SK-MEL-5 (cell line): ENCODE measurements at regions not wholly inside any gene's neighbourhood (a gene's known extent, or its start where the extent isn't known, plus 50 kb on each side); places are given as distances from the start of the nearest gene placed in this dataset.

ENCODE experiments used
- DNase-seq: peaks from one replicate; pipeline ENCODE4 v3.0.0-alpha.2; 2016; ENCODE audit warnings: low read depth, low spot score
- in situ Hi-C: cut with HindIII; loops from 2 replicates; pipeline ENCODE4 v1.10.0; 2016; ENCODE audit warnings: low sequenced_read_pairs, high pct_unique_total_duplicates, low pct_unique_long_range_greater_than_20kb

DNA sequence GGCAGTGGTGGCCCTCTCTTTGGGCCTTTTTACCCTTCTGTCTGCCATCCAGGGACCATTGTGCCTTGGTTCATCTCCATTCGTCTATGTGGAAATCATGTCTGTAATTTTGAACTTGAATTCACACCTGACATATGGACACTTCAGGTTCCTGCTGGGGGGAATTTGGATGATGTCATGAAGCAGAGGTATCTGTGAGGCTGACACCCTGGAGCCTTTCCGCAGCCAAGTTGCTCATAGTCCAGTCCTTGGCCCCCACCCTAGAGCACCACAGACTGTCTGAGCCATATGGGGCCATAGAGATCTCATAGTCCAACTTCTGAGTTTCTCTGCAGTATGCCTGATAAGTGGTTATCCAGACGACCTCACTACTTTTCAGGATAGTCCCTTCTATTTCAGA, 147.7 kb upstream of the CACNA1E start:
- DNase-seq = no peak
- in situ Hi-C loops = no loop called here

GRCh38 chr1:181341026-181341632, 142.2 kb upstream of the CACNA1E start:
- no peak for DNase-seq
- in situ Hi-C loops = no loop called here

DNA sequence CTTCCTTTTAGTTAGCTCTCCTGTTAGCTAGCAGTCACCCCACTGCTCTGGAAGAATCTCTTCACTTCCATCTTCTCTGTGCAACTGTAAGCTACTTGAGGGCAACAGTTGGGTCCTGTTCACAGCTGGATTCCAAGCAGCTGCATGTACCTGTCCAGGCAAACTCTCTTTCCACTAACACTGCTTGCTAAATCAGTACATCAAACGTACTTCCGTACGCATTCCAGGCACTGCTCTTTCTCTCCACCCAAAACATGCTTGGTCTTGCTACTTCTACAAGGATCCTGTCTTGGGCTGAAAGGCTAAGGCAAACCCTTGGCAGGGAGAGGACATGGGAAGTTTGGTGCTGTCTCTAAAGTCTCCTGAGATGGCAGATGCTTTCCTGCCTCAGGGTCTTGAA, 139.2 kb upstream of the CACNA1E start:
- in situ Hi-C loops = no loop called here
- no peak for DNase-seq

DNA sequence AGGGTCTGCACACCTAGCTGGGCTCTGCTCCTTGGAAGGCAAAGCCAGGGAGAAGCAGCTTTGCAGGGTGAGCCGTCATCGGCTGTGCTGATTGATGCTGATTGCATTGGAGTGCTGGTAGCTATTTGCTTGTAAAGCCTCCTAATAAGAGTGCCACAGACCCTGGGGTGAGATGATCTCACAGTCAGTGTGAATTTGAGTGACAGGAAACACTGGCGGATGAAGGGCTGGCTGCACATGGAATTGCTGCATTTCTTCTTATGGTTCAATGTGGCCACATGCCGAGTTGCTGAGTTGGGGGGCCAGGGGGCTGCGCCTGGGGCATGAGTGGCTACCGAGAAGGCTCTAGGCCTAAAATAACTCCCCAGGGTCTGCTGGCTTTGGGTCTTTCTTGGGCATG, 138.2 kb upstream of the CACNA1E start:
- DNase-seq = no peak
- in situ Hi-C loops = no loop called here

- in situ Hi-C loops = no loop called here
- DNase-seq = no peak
Measured at GRCh38 chr1:181347495-181348390, 135.6 kb upstream of the CACNA1E start.

DNA sequence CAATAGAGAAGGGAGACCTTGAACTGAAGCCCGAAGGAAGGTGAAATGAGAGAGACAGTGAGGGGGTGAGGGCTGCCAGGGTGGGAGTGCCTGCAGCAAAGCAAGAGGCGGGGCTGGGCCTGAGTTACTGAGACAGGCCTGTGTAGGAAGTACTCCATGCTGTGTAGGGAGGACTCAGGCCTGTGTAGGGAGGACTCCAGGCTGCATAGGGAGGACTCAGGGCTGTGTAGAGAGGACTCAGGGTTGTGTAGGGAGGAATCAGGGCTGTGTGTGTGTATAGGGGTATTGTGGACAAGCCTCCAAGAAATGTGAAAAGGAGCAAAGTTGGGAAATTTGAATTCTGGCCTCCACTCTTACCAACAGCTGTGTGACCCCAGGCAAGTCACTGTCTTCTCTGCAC, 133.8 kb upstream of the CACNA1E start:
- no peak for DNase-seq
- in situ Hi-C loops = no loop called here

DNA sequence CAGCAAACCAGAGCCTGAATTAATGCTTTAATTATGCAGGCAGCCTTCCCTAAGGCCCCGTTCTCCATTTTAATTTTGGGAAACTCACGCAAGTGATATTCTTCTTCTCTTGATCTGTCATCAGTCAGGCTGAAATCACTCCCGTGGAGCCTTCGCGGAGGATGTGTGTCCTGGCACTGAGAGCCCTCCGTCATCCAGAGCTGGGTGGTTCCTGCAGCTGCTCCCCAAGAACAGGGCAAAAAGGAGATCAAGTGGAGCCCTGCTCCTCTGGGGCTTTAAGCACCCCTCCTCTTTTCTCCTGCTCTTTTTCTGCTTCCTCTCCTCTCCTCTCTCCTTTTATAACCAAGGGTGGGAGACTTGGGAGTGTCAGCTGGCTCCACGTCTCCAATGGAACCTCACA, 133.2 kb upstream of the CACNA1E start:
- in situ Hi-C loops = no loop called here
- DNase-seq = no peak

DNA sequence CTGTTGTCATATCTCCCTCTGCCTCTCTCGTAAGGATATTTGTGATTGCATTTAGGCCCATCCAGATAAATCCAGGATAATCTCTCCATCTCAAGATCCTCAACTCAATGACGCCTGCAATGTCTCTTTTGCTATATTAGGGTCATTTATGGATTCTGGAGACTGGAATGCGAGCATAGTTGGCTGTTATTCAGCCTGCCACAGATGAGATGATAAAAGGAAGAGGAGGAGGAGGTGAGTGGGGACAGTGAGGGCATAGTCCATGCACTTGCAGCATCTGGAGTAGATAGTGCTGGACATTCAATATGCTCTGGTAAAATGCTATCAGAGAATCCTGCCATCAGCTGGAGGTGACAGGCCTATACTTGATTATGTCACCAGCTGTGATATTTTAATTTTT, 131.6 kb upstream of the CACNA1E start:
- in situ Hi-C loops = no loop called here

DNA sequence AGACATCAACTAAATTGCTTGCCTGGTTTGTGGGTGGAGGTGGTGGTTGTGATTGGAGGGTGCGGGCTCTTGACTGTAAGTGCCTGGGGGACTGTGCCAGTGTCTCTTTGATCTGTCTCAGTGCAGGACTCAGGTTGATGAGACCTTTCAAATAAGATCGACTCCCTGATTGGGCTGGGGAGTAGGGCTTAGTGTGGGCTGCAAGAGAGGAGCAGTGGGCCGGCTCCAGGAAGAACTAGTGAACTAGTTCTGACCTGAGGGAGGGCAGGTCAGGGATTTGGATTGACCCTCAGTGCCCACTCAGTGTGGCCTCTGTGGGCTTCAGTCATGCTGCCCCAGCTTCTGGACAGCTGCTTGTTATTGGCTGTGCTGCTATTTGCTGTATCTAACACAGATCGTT, 130.6 kb upstream of the CACNA1E start:
- DNase-seq = no peak
- in situ Hi-C loops = no loop called here

More for the DNA sequence above, 131.6 kb upstream of the CACNA1E start:
- DNase-seq = no peak

DNA sequence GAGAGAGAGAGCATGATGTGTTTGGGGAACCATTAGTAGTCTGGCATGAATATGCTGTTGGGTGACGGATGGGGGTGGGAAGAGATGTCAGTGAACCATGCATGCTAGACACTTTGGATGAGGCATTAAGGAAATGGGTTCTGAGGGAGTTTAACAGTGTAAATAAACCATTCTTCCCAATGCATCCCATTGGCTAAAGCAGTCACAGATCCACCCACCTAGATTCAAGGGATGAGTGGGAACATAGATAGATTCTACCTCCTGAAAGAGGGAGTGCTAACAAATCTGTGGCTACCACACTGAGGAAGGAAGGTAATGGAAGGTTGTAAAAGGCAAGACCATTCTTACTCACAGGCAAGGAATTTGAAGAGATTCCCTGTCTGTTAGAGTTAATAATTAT, 129.8 kb upstream of the CACNA1E start:
- DNase-seq = no peak
- in situ Hi-C loops = no loop called here

- in situ Hi-C loops = no loop called here
- DNase-seq = no peak
Measured at GRCh38 chr1:181354865-181355264, 128.5 kb upstream of the CACNA1E start.

DNA sequence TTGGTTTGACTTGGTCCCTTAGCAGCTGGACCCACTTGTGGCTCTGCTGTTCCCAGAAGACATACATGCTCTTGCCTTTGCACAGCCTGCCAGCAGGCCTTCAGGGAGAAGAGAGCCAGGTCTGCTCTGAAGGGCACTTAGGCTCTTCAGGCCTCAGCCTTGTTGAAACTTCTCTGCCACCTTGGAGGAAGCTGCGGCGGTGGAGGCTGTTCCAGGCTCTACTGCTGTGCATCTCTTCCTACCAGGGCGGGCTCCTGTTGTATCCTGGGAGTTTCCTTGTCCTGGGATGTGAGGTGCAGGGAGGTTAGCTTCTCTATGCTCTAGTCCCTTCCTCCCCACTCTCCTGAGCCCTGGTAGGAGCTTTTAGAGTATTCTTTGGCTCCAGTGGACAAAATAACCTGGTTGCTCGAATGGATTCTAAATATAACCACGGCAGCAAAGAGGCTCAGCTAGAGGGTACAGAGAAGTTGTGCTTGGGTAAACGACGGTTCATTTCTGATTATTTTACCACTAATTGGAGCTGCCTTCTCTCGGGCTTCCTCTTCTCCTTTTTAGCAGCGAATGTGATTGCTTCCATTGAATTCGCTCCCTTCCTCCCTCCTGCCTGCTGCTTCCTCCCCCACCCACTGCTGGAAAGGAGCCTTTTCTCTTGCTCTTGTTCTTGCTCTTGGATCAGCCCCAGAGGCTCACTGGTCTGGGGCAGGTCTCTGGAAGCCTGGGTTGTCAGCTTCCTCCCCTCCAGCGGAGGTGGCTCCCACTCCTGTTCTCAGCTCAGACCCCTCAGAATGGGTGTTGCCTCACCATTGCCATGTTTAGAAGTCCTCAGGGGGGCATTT, 126.6 kb upstream of the CACNA1E start:
- in situ Hi-C loops = no loop called here
- no peak for DNase-seq

DNA sequence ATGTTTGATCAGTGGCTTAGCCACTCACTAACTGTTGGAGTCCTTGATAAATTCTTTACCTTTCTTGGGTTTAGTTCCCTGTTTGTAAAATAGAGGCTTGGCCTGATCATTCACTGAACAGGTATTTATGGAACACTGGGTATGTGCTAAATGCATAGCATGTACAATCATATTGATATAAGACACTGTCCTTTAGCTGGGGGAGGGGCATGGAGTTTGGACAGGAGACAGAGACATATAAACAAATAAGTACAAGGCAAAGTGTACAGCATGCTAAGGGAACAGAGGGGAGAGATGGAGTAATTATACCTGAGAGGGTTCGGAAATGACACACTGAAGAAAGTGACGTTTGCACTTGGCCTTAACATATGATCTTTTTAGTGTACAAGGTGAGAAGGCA, 124.3 kb upstream of the CACNA1E start:
- in situ Hi-C loops = no loop called here
- no peak for DNase-seq

GRCh38 chr1:181364801-181365200, 118.5 kb upstream of the CACNA1E start:
- in situ Hi-C loops = no loop called here

GRCh38 chr1:181366910-181367309, 116.4 kb upstream of the CACNA1E start:
- in situ Hi-C loops = no loop called here
- DNase-seq = no peak

More at GRCh38 chr1:181364801-181365200, 118.5 kb upstream of the CACNA1E start:
- DNase-seq = no peak

DNA sequence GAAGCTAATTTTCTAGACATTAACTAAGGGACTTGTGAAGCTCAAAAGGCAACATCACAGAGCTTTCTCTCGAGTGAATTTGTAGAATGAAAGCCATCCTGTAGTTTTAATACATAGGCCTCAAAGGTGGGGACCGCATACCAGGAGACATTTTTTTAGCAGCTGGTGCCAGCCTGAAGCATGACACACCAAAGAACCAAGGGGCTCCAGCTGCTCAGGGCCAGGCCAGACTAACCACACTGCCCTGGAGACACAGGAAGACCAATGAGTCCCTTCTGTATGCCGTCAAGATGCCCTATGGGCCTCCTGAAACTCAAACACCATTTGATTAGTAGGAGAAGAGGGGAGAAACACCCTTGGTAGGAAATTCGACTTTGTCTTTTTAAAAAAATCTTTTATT, 113.9 kb upstream of the CACNA1E start:
- in situ Hi-C loops = no loop called here
- DNase-seq = no peak

GRCh38 chr1:181383695-181384094, 99.6 kb upstream of the CACNA1E start:
- peak; percentile 18 for DNase-seq
- in situ Hi-C loops = no loop called here

GRCh38 chr1:181386340-181386739, 97.0 kb upstream of the CACNA1E start:
- in situ Hi-C loops = no loop called here
- no peak for DNase-seq
